Breast epithelium (tissue), 3 donors: ENCODE measurements at regions not wholly inside any gene's neighbourhood (a gene's known extent, or its start where the extent isn't known, plus 50 kb on each side); places are given as distances from the start of the nearest gene placed in this dataset.

Experiments used
- POLR2A ChIP-seq: fragments of 450-650 bp; IDR thresholded peaks from one replicate; pipeline ENCODE4 v1.6.1; 2016; ENCODE audit warnings: antibody characterized with exemption, mild to moderate bottlenecking, moderate library complexity
- POLR2AphosphoS5 ChIP-seq, 3 donors: sonication (generic); formaldehyde crosslinking; IDR thresholded peaks; one replicate each; pipeline ENCODE4 v1.6.1; 2017; ENCODE audit warnings: antibody characterized with exemption in 3 of 3
- TF ChIP-seq, protein P1 (sequence below), 3 donors: fragments of 450-650 bp; IDR thresholded peaks; one replicate each; pipeline ENCODE4 v1.5.1; 2016 to 2017; ENCODE audit warnings: antibody characterized with exemption in 3 of 3, mild to moderate bottlenecking in 3 of 3, moderate library complexity in 3 of 3

DNA sequence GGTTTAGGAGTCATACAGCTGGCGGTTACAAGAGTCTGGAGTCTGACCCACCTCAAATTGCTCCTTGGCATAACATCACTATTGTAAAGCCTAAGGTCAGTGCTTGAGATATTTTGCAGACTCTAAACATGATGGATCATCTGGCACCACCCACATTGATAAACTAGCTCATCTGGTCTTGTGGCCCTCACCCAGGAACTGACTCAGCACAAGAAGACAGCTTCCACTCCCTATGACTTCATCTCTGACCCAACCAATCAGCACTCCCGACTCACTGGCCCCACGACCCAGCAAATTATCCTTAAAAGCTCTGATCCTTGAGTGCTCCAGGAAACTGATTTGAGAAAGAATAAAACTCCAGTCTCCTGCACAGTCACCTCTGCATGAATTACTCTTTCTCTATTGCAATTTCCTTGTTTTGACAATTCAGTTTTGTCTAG lies 115.9 kb downstream of the CD24 start:
- TF ChIP-seq, protein P1, sequence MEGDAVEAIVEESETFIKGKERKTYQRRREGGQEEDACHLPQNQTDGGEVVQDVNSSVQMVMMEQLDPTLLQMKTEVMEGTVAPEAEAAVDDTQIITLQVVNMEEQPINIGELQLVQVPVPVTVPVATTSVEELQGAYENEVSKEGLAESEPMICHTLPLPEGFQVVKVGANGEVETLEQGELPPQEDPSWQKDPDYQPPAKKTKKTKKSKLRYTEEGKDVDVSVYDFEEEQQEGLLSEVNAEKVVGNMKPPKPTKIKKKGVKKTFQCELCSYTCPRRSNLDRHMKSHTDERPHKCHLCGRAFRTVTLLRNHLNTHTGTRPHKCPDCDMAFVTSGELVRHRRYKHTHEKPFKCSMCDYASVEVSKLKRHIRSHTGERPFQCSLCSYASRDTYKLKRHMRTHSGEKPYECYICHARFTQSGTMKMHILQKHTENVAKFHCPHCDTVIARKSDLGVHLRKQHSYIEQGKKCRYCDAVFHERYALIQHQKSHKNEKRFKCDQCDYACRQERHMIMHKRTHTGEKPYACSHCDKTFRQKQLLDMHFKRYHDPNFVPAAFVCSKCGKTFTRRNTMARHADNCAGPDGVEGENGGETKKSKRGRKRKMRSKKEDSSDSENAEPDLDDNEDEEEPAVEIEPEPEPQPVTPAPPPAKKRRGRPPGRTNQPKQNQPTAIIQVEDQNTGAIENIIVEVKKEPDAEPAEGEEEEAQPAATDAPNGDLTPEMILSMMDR (IDR thresholded peaks at IDR 0.05) = no peak
- TF ChIP-seq POLR2AphosphoS5 (IDR thresholded peaks at IDR 0.05) = no peak
- no peak for TF ChIP-seq POLR2A
